ENCODE measurements at regions not wholly inside any gene's neighbourhood (a gene's known extent, or its start where the extent isn't known, plus 50 kb on each side); places are given as distances from the start of the nearest gene placed in this dataset.

- TF ChIP-seq ESRRA (CRISPR knock-in tag; IDR thresholded peaks at IDR 0.05; ENCODE audit: borderline replicate concordance) (no peak), CTCF (IDR thresholded peaks at IDR 0.05) (no peak), MLX (CRISPR knock-in tag; IDR thresholded peaks at IDR 0.05) (no peak), SMAD4 (CRISPR knock-in tag; IDR thresholded peaks at IDR 0.05) (no peak), TCF7 (CRISPR knock-in tag; IDR thresholded peaks at IDR 0.05; ENCODE audit: low read depth) (no peak), SP1 (CRISPR knock-in tag; conservative IDR thresholded peaks at IDR 0.05) (no peak), JUN (CRISPR knock-in tag; IDR thresholded peaks at IDR 0.05) (no peak), CBFB (CRISPR knock-in tag; IDR thresholded peaks at IDR 0.05; ENCODE audit: low read depth) (no peak), ZSCAN18 (CRISPR knock-in tag; IDR thresholded peaks at IDR 0.05) (no peak)
Measured at GRCh38 chr3:189458528-189458927, 172.7 kb upstream of the TP63 start.

Measured in WTC11 (cell line).